ENCODE measurements at regions not wholly inside any gene's neighbourhood (a gene's known extent, or its start where the extent isn't known, plus 50 kb on each side); places are given as distances from the start of the nearest gene placed in this dataset.
"Not testable (repeated sequence)": the region's sequence is repeated elsewhere in the genome, so short reads cannot be mapped to it uniquely, and the experiment has no call there.

DNA sequence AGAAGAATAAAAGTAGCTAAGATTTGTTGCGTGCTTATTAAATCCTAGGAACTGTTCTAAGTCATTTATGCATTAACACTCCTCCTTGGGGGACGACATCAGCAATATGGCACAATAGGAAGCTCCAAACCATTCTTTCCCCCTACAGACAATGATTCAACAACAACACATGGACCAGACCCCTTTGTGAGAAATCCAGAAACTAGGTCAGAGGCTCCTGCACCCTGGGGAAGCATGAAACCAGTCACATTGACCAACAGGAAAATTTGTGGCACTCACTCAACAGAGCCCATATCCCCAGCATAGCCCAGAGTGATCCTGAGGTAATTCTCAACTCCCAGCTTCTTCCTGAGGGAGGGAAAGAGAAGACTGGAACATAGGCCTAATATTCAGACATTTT lies 294.4 kb downstream of the HINT1 start:
- DNase-seq, result no peak
- TF ChIP-seq, protein P1, sequence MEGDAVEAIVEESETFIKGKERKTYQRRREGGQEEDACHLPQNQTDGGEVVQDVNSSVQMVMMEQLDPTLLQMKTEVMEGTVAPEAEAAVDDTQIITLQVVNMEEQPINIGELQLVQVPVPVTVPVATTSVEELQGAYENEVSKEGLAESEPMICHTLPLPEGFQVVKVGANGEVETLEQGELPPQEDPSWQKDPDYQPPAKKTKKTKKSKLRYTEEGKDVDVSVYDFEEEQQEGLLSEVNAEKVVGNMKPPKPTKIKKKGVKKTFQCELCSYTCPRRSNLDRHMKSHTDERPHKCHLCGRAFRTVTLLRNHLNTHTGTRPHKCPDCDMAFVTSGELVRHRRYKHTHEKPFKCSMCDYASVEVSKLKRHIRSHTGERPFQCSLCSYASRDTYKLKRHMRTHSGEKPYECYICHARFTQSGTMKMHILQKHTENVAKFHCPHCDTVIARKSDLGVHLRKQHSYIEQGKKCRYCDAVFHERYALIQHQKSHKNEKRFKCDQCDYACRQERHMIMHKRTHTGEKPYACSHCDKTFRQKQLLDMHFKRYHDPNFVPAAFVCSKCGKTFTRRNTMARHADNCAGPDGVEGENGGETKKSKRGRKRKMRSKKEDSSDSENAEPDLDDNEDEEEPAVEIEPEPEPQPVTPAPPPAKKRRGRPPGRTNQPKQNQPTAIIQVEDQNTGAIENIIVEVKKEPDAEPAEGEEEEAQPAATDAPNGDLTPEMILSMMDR (IDR thresholded peaks at IDR 0.05), result no peak
- TF ChIP-seq POLR2A (IDR thresholded peaks at IDR 0.05), result no peak
- H3K4me1 ChIP-seq (replicated peaks in 1 of 2), result no peaks in the 10 kb centered on the region
- H3K9me3 ChIP-seq (replicated peaks in 1 of 3), result no peaks in the 10 kb centered on the region
- no peak overlapping the region for H3K4me3 ChIP-seq
- no peaks in the 10 kb centered on the region for H3K27me3 ChIP-seq
- no peaks in the 10 kb centered on the region for H3K36me3 ChIP-seq (replicated peaks in 1 of 2)
- no peak overlapping the region for H3K27ac ChIP-seq
- 85 to 98% (median 89%) methylated on average over 2 of the region's 2 CpGs for WGBS, 4 donors
- intact Hi-C loops (cut with DNase I), result no loop called here

DNA sequence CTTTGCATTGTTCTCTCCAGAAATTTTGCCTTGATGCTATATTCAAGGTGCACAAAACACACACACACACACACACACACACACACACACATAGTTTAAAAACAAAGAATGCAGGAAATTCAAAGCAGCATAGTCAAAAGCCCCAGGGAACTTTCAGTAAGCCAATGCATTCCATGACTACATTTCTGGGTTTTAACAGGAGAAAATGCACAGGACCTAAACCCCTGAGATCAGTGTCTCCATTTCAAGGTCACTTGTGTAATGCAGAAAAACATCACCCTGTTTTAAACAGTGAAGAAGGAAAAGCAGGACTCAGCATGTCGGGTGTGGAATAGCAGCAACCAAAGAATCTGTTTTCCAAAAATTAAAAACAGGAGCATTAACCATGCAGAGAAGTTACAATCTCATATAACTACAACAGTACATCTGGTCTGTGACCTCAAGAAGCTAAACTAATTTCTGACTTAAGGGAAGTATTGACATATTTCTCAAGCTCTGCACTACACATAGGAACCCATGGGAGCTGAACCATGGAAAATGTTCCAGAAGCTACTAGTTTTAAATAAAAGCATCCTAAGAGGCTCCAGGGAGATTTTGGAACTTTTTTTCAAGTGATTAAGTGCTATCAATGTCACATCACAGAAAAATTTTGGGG lies 296.7 kb downstream of the HINT1 start:
- Histone ChIP-seq H3K4me1 (replicated peaks in 1 of 2) (no peaks in the 10 kb centered on the region), H3K27me3 (no peaks in the 10 kb centered on the region), H3K9me3 (replicated peaks in 1 of 3) (no peaks in the 10 kb centered on the region), H3K36me3 (replicated peaks in 1 of 2) (no peaks in the 10 kb centered on the region), H3K4me3 (no peak overlapping the region), H3K27ac (no peak overlapping the region)
- TF ChIP-seq POLR2A (IDR thresholded peaks at IDR 0.05), result no peak
- TF ChIP-seq, protein P1 (IDR thresholded peaks at IDR 0.05), result no peak
- DNase-seq, result no peak
- intact Hi-C loops (cut with DNase I), result no loop called here
- WGBS, 4 donors, result 47 to 72% (median 63%) methylated on average over 1 of the region's 1 CpG

DNA sequence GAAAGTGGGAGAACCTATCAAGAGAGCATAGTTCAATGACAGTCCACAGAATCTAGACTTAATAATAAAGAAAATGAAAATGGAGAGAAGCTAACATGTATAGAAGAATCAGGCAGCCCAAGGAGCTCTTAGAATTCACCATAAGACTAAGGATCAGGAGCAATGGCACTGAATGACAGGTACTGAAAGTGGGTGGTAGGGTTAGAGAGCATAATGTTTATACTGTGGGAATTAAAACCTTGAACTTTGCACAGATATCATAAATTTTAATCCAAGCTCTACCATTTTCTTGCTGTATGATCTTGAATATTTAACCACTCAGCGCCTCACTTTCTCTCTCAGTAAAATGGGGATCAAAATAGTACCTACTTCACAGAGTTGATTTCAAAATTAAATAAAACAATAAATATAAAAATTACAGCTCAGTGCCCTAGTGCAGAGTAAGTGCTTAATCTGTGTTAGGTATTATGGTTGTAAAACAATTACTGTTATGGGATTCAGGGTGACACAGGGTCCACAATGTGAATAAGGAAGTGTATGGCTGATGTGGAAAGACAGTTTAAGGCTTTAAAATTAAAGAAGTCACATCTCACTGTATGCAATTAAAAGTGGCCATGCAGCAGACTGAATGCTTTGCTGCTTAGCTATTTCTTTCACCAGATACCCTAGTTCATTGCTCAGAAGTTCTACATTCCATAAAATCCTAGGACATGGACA lies 319.8 kb downstream of the HINT1 start:
- Histone ChIP-seq H3K9me3 (replicated peaks in 1 of 3) (no peaks in the 10 kb centered on the region), H3K36me3 (replicated peaks in 1 of 2) (no peaks in the 10 kb centered on the region), H3K4me3 (no peak overlapping the region), H3K27ac (no peak overlapping the region), H3K4me1 (replicated peaks in 1 of 2) (no peaks in the 10 kb centered on the region), H3K27me3 (no peaks in the 10 kb centered on the region)
- intact Hi-C loops (cut with DNase I), result no loop called here
- WGBS, 4 donors, result 41 to 88% (median 52%) methylated on average over 1 of the region's 1 CpG
- no peak for DNase-seq
- TF ChIP-seq, protein P1 (IDR thresholded peaks at IDR 0.05), result no peak
- TF ChIP-seq POLR2A (IDR thresholded peaks at IDR 0.05), result no peak

DNA sequence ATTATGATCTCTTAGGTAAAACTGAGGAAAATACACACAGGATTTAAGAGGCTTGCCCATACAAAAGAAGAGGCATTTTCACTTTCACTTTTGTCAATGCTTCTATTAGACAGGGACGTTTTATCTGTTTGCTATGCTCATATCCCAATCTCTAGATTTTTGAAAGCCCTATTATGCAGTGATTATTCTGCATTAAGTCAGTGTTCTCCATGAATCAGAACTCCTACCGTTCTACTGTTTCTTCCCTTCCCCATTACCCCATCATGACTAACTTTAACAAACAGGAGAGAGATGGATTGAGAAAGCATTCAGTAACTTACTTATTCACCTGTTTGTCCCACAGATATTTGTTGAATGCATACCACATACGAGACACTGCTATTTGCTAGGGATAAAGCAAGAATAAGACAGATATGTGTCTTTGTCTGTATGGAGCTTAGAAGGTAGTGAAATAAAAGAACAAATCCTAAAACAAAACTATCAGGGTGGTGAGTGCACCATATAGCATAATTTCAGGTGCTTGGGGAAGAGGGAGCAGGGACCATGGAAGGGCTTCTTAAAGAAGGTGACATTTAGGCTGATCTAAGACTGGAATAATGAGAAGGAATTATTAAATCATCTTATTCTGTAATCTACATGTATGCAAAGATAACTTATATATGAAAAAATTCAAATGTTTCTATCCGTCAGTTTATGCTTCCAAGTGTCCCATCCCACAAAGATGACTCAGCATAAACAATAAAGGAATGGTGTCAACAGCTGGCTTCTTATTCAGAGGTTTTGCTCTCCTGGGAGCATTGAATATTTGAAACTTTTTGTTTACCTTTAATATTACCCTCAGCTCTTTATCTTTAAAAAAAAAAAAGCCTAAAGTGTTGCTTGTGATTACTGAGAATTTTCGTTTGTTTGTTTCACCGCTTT lies 328.1 kb downstream of the HINT1 start:
- Histone ChIP-seq H3K9me3 (replicated peaks in 1 of 3) (no peaks in the 10 kb centered on the region), H3K4me1 (replicated peaks in 1 of 2) (no peaks in the 10 kb centered on the region), H3K36me3 (replicated peaks in 1 of 2) (no peaks in the 10 kb centered on the region), H3K27ac (no peak overlapping the region), H3K4me3 (peak overlapping the region in 2 of 4 donors; percentile 18 to 61), H3K27me3 (no peaks in the 10 kb centered on the region)
- TF ChIP-seq, protein P1 (IDR thresholded peaks at IDR 0.05), result no peak
- no peak for TF ChIP-seq POLR2A (IDR thresholded peaks at IDR 0.05)
- DNase-seq, result no peak
- WGBS, 4 donors, result 35 to 43% (median 39%) methylated on average over 6 of the region's 6 CpGs
- intact Hi-C loops (cut with DNase I), result no loop called here

DNA sequence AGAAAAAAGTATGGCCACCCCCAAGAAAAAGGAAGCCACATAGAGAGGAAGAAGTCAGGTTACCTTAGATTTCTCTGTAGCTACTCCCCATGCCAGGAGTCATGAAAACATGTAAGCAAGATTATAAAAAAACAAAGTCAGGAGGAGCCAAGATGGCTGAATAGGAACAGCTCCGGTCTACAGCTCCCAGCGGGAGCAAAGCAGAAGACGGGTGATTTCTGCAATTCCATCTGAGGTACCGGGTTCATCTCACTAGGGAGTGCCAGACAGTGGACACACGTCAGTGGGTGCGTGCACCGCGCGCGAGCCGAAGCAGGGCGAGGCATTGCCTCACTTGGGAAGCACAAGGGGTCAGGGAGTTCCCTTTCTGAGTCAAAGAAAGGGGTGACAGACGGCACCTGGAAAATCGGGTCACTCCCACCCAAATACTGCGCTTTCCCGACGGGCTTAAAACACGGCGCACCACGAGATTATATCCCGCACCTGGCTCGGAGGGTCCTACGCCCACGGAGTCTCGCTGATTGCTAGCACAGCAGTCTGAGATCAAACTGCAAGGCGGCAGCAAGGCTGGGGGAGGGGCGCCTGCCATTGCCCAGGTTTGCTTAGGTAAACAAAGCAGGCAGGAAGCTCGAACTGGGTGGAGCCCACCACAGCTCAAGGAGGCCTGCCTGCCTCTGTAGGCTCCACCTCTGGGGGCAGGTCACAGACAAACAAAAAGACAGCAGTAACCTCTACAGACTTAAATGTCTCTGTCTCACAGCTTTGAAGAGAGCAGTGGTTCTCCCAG lies 347.3 kb downstream of the HINT1 start:
- H3K9me3 ChIP-seq (replicated peaks in 1 of 3); H3K4me1 ChIP-seq (replicated peaks in 1 of 2); H3K4me3 ChIP-seq; intact Hi-C loops (cut with DNase I); H3K27me3 ChIP-seq; H3K27ac ChIP-seq; DNase-seq; H3K36me3 ChIP-seq (replicated peaks in 1 of 2): not testable (repeated sequence)
- WGBS, 4 donors, result 84 to 92% (median 92%) methylated on average over 16 to 27 of the region's 28 CpGs
